GM18868 (cell line): ENCODE measurements at regions not wholly inside any gene's neighbourhood (a gene's known extent, or its start where the extent isn't known, plus 50 kb on each side); places are given as distances from the start of the nearest gene placed in this dataset.
A peak's percentile ranks its signal among the peaks of the same experiment; 100 is the strongest.

Experiments used
- ATAC-seq: cut with Tn5 transposase; IDR thresholded peaks from one replicate; pipeline ENCODE4 v1.9.1; 2021; ENCODE audit warnings: mild to moderate bottlenecking, moderate library complexity; ENCODE audit not compliant: unreplicated experiment

DNA sequence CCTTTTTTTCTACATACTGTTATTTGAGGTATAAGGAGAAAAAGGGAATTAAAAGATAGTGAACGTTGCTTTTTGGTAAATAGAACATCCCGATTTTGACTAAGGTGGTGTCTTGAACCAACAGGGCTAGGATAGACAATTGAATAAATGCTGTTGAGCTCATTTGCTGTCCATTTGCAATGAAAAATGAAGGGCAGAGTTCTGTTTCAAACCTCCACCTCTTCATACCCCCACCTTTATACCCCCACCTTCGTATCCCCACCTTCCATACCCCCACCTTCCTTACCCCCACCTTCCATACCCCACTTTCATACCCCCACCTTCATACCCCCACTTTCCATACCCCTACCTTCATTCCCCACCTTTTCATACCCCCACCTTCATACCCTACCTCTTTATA lies 93.4 kb upstream of the NAA20 start:
- ATAC-seq, result no peak

DNA sequence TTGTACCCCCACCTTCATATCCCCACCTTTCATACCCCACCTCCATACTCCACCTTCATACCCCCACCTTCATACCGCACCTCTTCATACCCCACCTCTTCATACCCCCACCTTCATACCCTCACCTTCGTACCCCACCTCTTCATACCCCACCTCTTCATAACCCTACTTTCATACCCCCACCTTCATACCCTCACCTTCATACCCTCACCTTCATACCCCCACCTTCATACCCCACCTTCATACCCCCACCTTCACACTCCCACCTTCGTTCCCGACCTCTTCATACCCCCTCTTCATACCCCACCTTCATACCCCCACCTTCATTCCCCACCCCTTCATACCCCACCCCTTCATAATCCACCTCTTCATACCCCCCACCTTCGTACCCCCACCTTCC lies 92.9 kb upstream of the NAA20 start:
- ATAC-seq, result no peak

DNA sequence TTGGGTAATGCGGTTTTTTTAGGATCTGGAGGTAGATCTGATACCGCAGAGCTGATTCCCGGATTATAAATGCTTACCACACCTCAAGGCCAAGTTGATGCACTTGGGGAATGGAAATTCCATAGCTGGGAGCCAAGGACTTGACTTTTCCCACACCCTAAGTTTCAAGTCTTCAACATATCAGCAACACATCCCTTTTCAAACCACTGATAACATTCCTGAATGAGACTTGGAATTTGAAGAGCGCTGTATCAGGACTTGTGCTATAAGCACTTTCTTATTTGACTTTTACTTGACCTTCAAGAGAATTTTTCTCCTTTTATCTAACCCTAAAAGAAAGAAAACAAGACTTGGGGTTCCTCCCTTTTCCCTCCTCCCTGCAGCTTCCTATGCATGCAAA lies 90.6 kb upstream of the NAA20 start:
- ATAC-seq, result no peak

- ATAC-seq, result no peak
Observed at GRCh38 chr20:19928328-19929011, 88.7 kb upstream of the NAA20 start.

- no peak for ATAC-seq
Observed at GRCh38 chr20:19929012-19929360, 88.2 kb upstream of the NAA20 start.

GRCh38 chr20:19929481-19930145 lies 87.5 kb upstream of the NAA20 start:
- no peak for ATAC-seq

GRCh38 chr20:19930426-19930825 lies 86.7 kb upstream of the NAA20 start:
- ATAC-seq, result no peak

- ATAC-seq, result no peak
Observed at GRCh38 chr20:19932170-19932667, 84.9 kb upstream of the NAA20 start.

GRCh38 chr20:19934792-19935491 lies 82.2 kb upstream of the NAA20 start:
- ATAC-seq, result no peak

DNA sequence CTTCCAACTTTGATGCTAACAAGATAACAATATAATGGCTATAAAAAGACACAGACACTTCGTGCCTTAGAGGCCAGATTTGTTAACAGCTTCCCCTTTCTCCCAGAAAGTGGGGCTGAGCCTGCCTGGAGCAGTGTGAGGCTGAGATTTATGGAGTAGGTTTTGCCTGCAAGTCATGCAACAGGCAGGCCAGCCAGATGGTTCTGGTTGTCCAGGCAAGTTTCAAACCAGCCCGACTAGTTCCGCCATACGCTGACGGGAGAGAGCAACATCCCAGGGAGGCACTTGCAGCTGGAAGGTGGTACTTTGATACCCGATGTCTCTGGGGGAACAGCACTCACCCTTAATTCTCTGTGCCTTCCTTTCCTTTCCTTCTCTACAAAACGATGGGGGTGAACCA lies 81.3 kb upstream of the NAA20 start:
- no peak for ATAC-seq

GRCh38 chr20:19936466-19937200 lies 80.5 kb upstream of the NAA20 start:
- no peak for ATAC-seq

DNA sequence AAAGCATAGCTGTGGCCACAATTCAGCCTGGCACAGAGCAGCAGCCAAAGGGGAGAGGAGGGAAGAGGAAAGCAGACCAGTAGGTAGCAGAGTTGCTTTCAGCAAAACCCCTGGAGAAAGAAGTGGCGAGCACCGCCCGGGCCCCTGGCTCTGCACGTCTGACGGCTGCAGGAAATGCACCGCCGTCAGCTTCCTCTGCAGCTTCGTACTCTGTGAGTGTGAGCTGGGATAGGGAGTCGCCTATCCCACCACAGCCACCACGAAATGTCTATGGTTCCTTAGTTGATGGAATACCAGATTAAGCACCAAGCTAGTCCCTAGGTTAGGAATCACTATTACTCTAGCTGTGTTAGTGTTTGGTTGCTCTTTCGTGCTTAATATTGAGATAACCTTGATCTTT lies 79.9 kb upstream of the NAA20 start:
- peak; percentile 38 for ATAC-seq

GRCh38 chr20:19937651-19938420 lies 79.3 kb upstream of the NAA20 start:
- ATAC-seq, result peak; percentile 83

DNA sequence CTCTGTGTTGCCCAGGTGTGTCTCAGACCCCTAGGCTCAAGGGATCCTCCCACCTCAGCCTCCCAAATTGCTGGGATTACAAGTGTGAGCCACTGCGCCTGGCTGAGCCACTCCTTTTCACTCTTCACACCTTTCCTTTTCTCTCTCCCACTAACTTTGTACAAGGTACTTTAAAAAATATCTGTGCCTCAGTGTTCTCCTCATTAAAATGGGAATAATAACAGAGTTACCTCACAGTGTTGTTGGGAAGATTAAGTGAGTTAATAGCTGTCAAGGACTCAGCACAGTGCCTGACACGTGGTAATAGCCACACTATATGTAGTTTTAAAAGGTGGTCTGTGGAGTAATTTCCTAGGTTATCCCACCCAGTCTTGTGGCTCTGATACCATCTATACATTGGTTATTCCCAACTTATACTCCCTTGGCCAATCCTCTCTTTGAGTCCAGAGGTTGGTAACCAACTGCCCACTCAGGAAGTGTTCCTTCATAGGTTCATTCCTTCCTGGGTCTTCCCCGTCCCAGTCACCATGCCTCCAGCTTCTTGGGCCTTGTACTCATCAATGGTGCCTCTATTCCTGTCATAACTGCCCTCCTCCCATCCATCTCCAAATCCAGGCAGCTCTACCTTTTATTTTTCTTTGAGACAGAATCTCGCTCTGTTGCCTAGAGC lies 78.6 kb upstream of the NAA20 start:
- no peak for ATAC-seq

- no peak for ATAC-seq
Observed at GRCh38 chr20:19940988-19941460, 76.1 kb upstream of the NAA20 start.

DNA sequence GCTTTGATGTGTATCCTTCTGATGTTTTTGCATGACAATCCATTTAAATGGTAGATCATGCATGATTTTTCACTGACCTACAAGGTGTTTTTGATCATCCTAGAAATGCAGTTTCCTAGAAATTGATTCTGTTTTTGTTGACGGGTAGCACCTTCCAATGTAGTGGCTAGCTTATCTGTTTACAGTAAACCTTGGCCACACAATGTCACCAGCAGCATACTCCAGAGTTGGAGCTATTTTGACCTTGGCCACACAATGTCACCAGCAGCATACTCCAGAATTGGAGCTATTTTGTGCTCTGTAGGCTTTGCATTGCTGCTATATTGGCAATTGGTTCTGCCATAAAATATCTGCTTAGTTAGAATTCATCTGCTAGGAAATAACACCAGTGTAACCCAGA lies 74.6 kb upstream of the NAA20 start:
- ATAC-seq, result no peak

GRCh38 chr20:19943061-19943521 lies 74.1 kb upstream of the NAA20 start:
- no peak for ATAC-seq

GRCh38 chr20:19944772-19945459 lies 72.2 kb upstream of the NAA20 start:
- ATAC-seq, result peak; percentile 62
